HL-60 (cell line): ENCODE measurements at regions not wholly inside any gene's neighbourhood (a gene's known extent, or its start where the extent isn't known, plus 50 kb on each side); places are given as distances from the start of the nearest gene placed in this dataset.

Source experiments
- DNase-seq, 2 experiments: peaks; one replicate each; pipeline ENCODE4 v3.0.0-alpha.2; 2010 to 2020; ENCODE audit warnings: low read depth in 1 of 2, low spot score in 1 of 2
- H3K27ac ChIP-seq: fragments of 250-450 bp; sonication (Bioruptor Pico); replicated peaks from 2 replicates; pipeline ENCODE4 v1.5.1; 2020; ENCODE audit warnings: mild to moderate bottlenecking, moderate library complexity
- H3K27me3 ChIP-seq: fragments of 250-450 bp; sonication (Bioruptor Pico); 2 replicates; pipeline ENCODE4 v1.5.1; 2021; ENCODE audit warnings: mild to moderate bottlenecking, moderate library complexity; ENCODE audit not compliant: insufficient read depth, poor library complexity, severe bottlenecking
- H3K4me3 ChIP-seq: replicated peaks from 2 replicates; pipeline ENCODE4 v1.5.1; 2011; ENCODE audit warnings: mild to moderate bottlenecking, control low read depth, low read length; ENCODE audit not compliant: insufficient read depth
- GABPA ChIP-seq: IDR thresholded peaks from 2 replicates; pipeline ENCODE4 v1.6.1; 2012; ENCODE audit warnings: low read depth
- POLR2AphosphoS5 ChIP-seq: IDR thresholded peaks from 2 replicates; pipeline ENCODE4 v1.6.1; 2012; ENCODE audit warnings: low read depth
- REST ChIP-seq: IDR thresholded peaks from 2 replicates; pipeline ENCODE4 v1.6.1; 2012; ENCODE audit warnings: low read depth; ENCODE audit not compliant: insufficient replicate concordance
- SPI1 ChIP-seq: IDR thresholded peaks from 2 replicates; pipeline ENCODE4 v1.6.1; 2012; ENCODE audit warnings: low read depth, mild to moderate bottlenecking, borderline replicate concordance
- TF ChIP-seq, protein P1 (sequence below): IDR thresholded peaks from one replicate; pipeline ENCODE4 v1.5.1; 2011; ENCODE audit warnings: low read length, control low read depth, inconsistent platforms; ENCODE audit not compliant: insufficient read depth

DNA sequence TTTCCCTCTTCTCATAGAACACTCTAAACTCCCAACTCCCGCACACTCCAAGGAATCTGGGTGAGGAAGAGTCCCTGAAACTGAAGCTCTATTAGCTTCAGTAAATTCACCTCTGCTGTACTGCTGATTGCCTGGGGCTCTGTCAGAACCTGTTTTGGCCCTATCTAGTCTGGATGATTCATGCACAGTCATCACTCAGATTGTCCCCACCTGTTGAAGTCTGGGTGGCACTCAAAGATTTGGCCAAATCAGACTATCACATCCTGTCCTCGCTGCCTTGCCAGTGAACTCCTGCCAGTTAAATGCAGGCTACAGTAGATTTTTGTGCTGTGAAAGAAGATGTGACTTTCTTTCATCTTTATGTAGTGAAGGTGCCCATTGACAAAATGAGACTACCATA, 63.5 kb upstream of the EMCN start:
- H3K27ac ChIP-seq, result no peak overlapping the region
- TF ChIP-seq POLR2AphosphoS5 (no peak), GABPA (no peak), REST (no peak), SPI1 (no peak)
- TF ChIP-seq, protein P1, sequence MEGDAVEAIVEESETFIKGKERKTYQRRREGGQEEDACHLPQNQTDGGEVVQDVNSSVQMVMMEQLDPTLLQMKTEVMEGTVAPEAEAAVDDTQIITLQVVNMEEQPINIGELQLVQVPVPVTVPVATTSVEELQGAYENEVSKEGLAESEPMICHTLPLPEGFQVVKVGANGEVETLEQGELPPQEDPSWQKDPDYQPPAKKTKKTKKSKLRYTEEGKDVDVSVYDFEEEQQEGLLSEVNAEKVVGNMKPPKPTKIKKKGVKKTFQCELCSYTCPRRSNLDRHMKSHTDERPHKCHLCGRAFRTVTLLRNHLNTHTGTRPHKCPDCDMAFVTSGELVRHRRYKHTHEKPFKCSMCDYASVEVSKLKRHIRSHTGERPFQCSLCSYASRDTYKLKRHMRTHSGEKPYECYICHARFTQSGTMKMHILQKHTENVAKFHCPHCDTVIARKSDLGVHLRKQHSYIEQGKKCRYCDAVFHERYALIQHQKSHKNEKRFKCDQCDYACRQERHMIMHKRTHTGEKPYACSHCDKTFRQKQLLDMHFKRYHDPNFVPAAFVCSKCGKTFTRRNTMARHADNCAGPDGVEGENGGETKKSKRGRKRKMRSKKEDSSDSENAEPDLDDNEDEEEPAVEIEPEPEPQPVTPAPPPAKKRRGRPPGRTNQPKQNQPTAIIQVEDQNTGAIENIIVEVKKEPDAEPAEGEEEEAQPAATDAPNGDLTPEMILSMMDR, result no peak
- DNase-seq, result no peak

GRCh38 chr4:100576570-100576969, 58.7 kb upstream of the EMCN start:
- no peaks in the 10 kb centered on the region for H3K27me3 ChIP-seq
- no peak for TF ChIP-seq REST
- no peak for TF ChIP-seq SPI1
- TF ChIP-seq, protein P1, result no peak
- TF ChIP-seq GABPA, result no peak
- TF ChIP-seq POLR2AphosphoS5, result no peak
- H3K27ac ChIP-seq, result no peak overlapping the region
- DNase-seq, result no peak
- H3K4me3 ChIP-seq, result no peak overlapping the region

More for the DNA sequence above, 63.5 kb upstream of the EMCN start:
- Histone ChIP-seq H3K27me3 (no peaks in the 10 kb centered on the region), H3K4me3 (no peak overlapping the region)

DNA sequence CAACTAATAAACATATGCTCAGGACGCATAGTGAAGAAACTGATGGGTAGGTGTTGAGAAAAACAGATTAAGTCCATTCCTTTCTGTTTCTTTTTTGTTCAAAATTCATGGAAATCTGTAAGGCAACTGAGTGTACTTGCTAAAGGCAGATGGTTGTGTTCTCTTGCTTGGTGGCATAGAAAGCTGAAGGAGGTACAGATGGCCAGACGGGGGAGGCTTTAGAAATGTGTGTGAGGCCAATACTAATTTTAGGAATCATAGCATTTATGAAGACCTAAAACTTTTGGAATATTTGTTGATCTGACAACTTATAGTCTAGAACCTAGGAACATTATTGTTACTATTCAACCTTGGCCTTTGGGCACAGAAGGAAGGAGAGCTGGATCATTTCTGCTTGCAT, 56.8 kb upstream of the EMCN start:
- TF ChIP-seq, protein P1, result no peak
- no peak for TF ChIP-seq SPI1
- TF ChIP-seq GABPA, result no peak
- TF ChIP-seq REST, result no peak
- TF ChIP-seq POLR2AphosphoS5, result no peak
- Histone ChIP-seq H3K4me3 (no peak overlapping the region), H3K27me3 (no peaks in the 10 kb centered on the region), H3K27ac (no peak overlapping the region)
- no peak for DNase-seq
